ENCODE measurements at regions not wholly inside any gene's neighbourhood (a gene's known extent, or its start where the extent isn't known, plus 50 kb on each side); places are given as distances from the start of the nearest gene placed in this dataset.
"Not testable (repeated sequence)": the region's sequence is repeated elsewhere in the genome, so short reads cannot be mapped to it uniquely, and the experiment has no call there.

- not testable (repeated sequence) for DNase-seq
Observed at GRCh38 chrX:149420566-149420965, 84.5 kb downstream of the IDS start.

- no peak for DNase-seq
Observed at GRCh38 chrX:149398027-149398426, 107.1 kb downstream of the IDS start.

GRCh38 chrX:149392921-149393320, 112.2 kb downstream of the IDS start:
- DNase-seq, result peak; percentile 59

- DNase-seq, result no peak
Observed at GRCh38 chrX:149383852-149384251, 121.3 kb downstream of the IDS start.

- no peak for DNase-seq
Observed at GRCh38 chrX:149374751-149375150, 130.4 kb downstream of the IDS start.

- DNase-seq, result no peak
Observed at GRCh38 chrX:149372866-149373265, 132.2 kb downstream of the IDS start.

- DNase-seq, result peak; percentile 56
Observed at GRCh38 chrX:149371986-149372385, 133.1 kb downstream of the IDS start.

- DNase-seq, result no peak
Observed at GRCh38 chrX:149370097-149370496, 135.0 kb downstream of the IDS start.

- no peak for DNase-seq
Observed at GRCh38 chrX:149365552-149365951, 139.6 kb downstream of the IDS start.

GRCh38 chrX:149365061-149365460, 140.0 kb downstream of the IDS start:
- DNase-seq, result peak; percentile 51

GRCh38 chrX:149363965-149364364, 141.1 kb downstream of the IDS start:
- no peak for DNase-seq

GRCh38 chrX:149346306-149346705, 158.8 kb downstream of the IDS start:
- DNase-seq, result no peak

GRCh38 chrX:149322316-149322715, 182.8 kb downstream of the IDS start:
- DNase-seq, result no peak

- peak; percentile 19 for DNase-seq
Observed at GRCh38 chrX:149313871-149314371, 191.2 kb downstream of the IDS start.

GRCh38 chrX:149312988-149313387, 192.1 kb downstream of the IDS start:
- peak; percentile 31 for DNase-seq

- DNase-seq, result no peak
Observed at GRCh38 chrX:149312097-149312496, 193.0 kb downstream of the IDS start.

GRCh38 chrX:149302705-149303104, 202.4 kb downstream of the IDS start:
- DNase-seq, result no peak

GRCh38 chrX:149298111-149298510, 207.0 kb downstream of the IDS start:
- peak; percentile 76 for DNase-seq

GRCh38 chrX:149296092-149296491, 209.0 kb downstream of the IDS start:
- no peak for DNase-seq

GRCh38 chrX:149286940-149287349, 218.2 kb downstream of the IDS start:
- peak; percentile 49 for DNase-seq

GRCh38 chrX:149284616-149285015, 220.5 kb downstream of the IDS start:
- DNase-seq, result no peak

GRCh38 chrX:149283853-149284252, 221.3 kb downstream of the IDS start:
- DNase-seq, result no peak

- no peak for DNase-seq
Observed at GRCh38 chrX:149282909-149283308, 222.2 kb downstream of the IDS start.

GRCh38 chrX:149280011-149280410, 225.1 kb downstream of the IDS start:
- no peak for DNase-seq

- DNase-seq, result peak; percentile 35
Observed at GRCh38 chrX:149275836-149276235, 229.3 kb downstream of the IDS start.

Measured in fibroblast of skin of back (primary cell).